ENCODE measurements at regions not wholly inside any gene's neighbourhood (a gene's known extent, or its start where the extent isn't known, plus 50 kb on each side); places are given as distances from the start of the nearest gene placed in this dataset.

GRCh38 chr2:36235882-36236281 lies 119.7 kb upstream of the CRIM1 start:
- no peak for DNase-seq (ENCODE audit: low read depth)
- TF ChIP-seq CTCF (conservative IDR thresholded peaks at IDR 0.05; ENCODE audit: low read depth, low read length) = no peak
- no peak overlapping the region for H3K4me3 ChIP-seq (ENCODE audit: low read depth, low read length)

- H3K4me3 ChIP-seq (ENCODE audit: low read depth, low read length) = no peak overlapping the region
- TF ChIP-seq CTCF (conservative IDR thresholded peaks at IDR 0.05; ENCODE audit: low read depth, low read length) = no peak
- no peak for DNase-seq (ENCODE audit: low read depth)
Observed at GRCh38 chr2:36235426-36235825, 120.2 kb upstream of the CRIM1 start.

GRCh38 chr2:36223259-36223658 lies 132.3 kb upstream of the CRIM1 start:
- TF ChIP-seq CTCF (conservative IDR thresholded peaks at IDR 0.05; ENCODE audit: low read depth, low read length) = no peak
- DNase-seq (ENCODE audit: low read depth) = no peak
- H3K4me3 ChIP-seq (ENCODE audit: low read depth, low read length) = no peak overlapping the region

- no peak for DNase-seq (ENCODE audit: low read depth)
- H3K4me3 ChIP-seq (ENCODE audit: low read depth, low read length) = no peak overlapping the region
- TF ChIP-seq CTCF (conservative IDR thresholded peaks at IDR 0.05; ENCODE audit: low read depth, low read length) = no peak
Observed at GRCh38 chr2:36222485-36222884, 133.1 kb upstream of the CRIM1 start.

GRCh38 chr2:36214691-36215090 lies 140.9 kb upstream of the CRIM1 start:
- H3K4me3 ChIP-seq (ENCODE audit: low read depth, low read length) = no peak overlapping the region
- peak; percentile 10 for DNase-seq (ENCODE audit: low read depth)

GRCh38 chr2:36203366-36203765 lies 152.2 kb upstream of the CRIM1 start:
- TF ChIP-seq CTCF (conservative IDR thresholded peaks at IDR 0.05; ENCODE audit: low read depth, low read length) = no peak
- no peak overlapping the region for H3K4me3 ChIP-seq (ENCODE audit: low read depth, low read length)
- no peak for DNase-seq (ENCODE audit: low read depth)

More at GRCh38 chr2:36214691-36215090, 140.9 kb upstream of the CRIM1 start:
- TF ChIP-seq CTCF (conservative IDR thresholded peaks at IDR 0.05; ENCODE audit: low read depth, low read length) = no peak

GRCh38 chr2:36197181-36197971 lies 158.2 kb upstream of the CRIM1 start:
- no peak overlapping the region for H3K4me3 ChIP-seq (ENCODE audit: low read depth, low read length)
- no peak for TF ChIP-seq CTCF (conservative IDR thresholded peaks at IDR 0.05; ENCODE audit: low read depth, low read length)
- DNase-seq (ENCODE audit: low read depth) = peak; percentile 3
